GM23338 (cell line): ENCODE measurements at regions not wholly inside any gene's neighbourhood (a gene's known extent, or its start where the extent isn't known, plus 50 kb on each side); places are given as distances from the start of the nearest gene placed in this dataset.

Experiments
- CREB1 ChIP-seq: fragments of 250-450 bp; sonication (Bioruptor Pico); IDR thresholded peaks from 2 replicates; pipeline ENCODE4 v1.5.0; 2020; ENCODE audit warnings: low read depth, mild to moderate bottlenecking, moderate library complexity
- CTCF ChIP-seq, 2 experiments: fragments of 200-600 bp in 1 of 2; sonication (generic) in 1 of 2; conservative IDR thresholded peaks; 2 replicates each; pipeline versions ENCODE4 v1.5.1 to v1.6.1; 2016 to 2017; ENCODE audit warnings: antibody characterized with exemption in 2 of 2, low read depth in 2 of 2, mild to moderate bottlenecking in 2 of 2, moderate library complexity in 1 of 2
- EZH2 ChIP-seq: fragments of 200-600 bp; sonication (generic); IDR thresholded peaks from one replicate; pipeline ENCODE4 v1.8.0; 2017; ENCODE audit warnings: antibody characterized with exemption, mild to moderate bottlenecking, low read depth; ENCODE audit not compliant: unreplicated experiment
- EZH2phosphoT487 ChIP-seq: fragments of 200-600 bp; sonication (generic); IDR thresholded peaks from one replicate; pipeline ENCODE4 v1.8.1; 2018; ENCODE audit warnings: antibody characterized with exemption; ENCODE audit not compliant: unreplicated experiment
- POLR2AphosphoS5 ChIP-seq: IDR thresholded peaks from 2 replicates; pipeline ENCODE4 v1.6.1; 2016; ENCODE audit warnings: antibody characterized with exemption, low read depth
- ZNF114 ChIP-seq: fragments of 250-450 bp; sonication (Bioruptor Pico); IDR thresholded peaks from 2 replicates; pipeline ENCODE4 v1.5.0; 2020; ENCODE audit warnings: mild to moderate bottlenecking, moderate library complexity
- TF ChIP-seq, protein P1 (sequence below): IDR thresholded peaks from one replicate; pipeline ENCODE4 v1.6.1; 2018; ENCODE audit warnings: antibody characterized with exemption; ENCODE audit not compliant: unreplicated experiment

GRCh38 chr4:74625981-74626380 lies 168.3 kb downstream of the BTC start:
- TF ChIP-seq CTCF (conservative IDR thresholded peaks at IDR 0.05; ENCODE audit: low read depth in 2 of 2) = no peak
- TF ChIP-seq POLR2AphosphoS5 = no peak
- TF ChIP-seq EZH2 = no peak
- TF ChIP-seq, protein P1, sequence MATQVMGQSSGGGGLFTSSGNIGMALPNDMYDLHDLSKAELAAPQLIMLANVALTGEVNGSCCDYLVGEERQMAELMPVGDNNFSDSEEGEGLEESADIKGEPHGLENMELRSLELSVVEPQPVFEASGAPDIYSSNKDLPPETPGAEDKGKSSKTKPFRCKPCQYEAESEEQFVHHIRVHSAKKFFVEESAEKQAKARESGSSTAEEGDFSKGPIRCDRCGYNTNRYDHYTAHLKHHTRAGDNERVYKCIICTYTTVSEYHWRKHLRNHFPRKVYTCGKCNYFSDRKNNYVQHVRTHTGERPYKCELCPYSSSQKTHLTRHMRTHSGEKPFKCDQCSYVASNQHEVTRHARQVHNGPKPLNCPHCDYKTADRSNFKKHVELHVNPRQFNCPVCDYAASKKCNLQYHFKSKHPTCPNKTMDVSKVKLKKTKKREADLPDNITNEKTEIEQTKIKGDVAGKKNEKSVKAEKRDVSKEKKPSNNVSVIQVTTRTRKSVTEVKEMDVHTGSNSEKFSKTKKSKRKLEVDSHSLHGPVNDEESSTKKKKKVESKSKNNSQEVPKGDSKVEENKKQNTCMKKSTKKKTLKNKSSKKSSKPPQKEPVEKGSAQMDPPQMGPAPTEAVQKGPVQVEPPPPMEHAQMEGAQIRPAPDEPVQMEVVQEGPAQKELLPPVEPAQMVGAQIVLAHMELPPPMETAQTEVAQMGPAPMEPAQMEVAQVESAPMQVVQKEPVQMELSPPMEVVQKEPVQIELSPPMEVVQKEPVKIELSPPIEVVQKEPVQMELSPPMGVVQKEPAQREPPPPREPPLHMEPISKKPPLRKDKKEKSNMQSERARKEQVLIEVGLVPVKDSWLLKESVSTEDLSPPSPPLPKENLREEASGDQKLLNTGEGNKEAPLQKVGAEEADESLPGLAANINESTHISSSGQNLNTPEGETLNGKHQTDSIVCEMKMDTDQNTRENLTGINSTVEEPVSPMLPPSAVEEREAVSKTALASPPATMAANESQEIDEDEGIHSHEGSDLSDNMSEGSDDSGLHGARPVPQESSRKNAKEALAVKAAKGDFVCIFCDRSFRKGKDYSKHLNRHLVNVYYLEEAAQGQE = no peak
- TF ChIP-seq EZH2phosphoT487 = no peak
- no peak for TF ChIP-seq CREB1 (CRISPR knock-in tag)
- no peak for TF ChIP-seq ZNF114
